ENCODE measurements at regions not wholly inside any gene's neighbourhood (a gene's known extent, or its start where the extent isn't known, plus 50 kb on each side); places are given as distances from the start of the nearest gene placed in this dataset.

- TF ChIP-seq POLR2A (IDR thresholded peaks at IDR 0.05) (no peak), POLR2AphosphoS5 (IDR thresholded peaks at IDR 0.05; ENCODE audit: insufficient read depth in 1 of 2, low read depth in 1 of 2) (no peak), CTCF (IDR thresholded peaks at IDR 0.05) (no peak)
- H3K36me3 ChIP-seq: peaks cover 0 to 15% of the 10 kb centered on the region in 2 donors
- intact Hi-C loops (cut with DNase I): no loop called here
These were observed 344.9 kb upstream of the TPM1 start for GRCh38 chr15:62697636-62698035.

GRCh38 chr15:62698646-62699045 is 343.9 kb upstream of the TPM1 start:
- Histone ChIP-seq H3K36me3 (peaks cover 0 to 17% of the 10 kb centered on the region in 2 donors), H3K4me1 (no peaks in the 10 kb centered on the region), H3K27me3 (no peaks in the 10 kb centered on the region), H3K9me3 (no peaks in the 10 kb centered on the region), H3K27ac (no peak overlapping the region), H3K4me3 (no peak overlapping the region)
- DNase-seq (ENCODE audit: extremely low spot score in 2 of 2): no peak
- intact Hi-C loops (cut with DNase I): no loop called here
- no peak for TF ChIP-seq POLR2AphosphoS5 (IDR thresholded peaks at IDR 0.05; ENCODE audit: insufficient read depth in 1 of 2, low read depth in 1 of 2)
- no peak for TF ChIP-seq POLR2A (IDR thresholded peaks at IDR 0.05)
- TF ChIP-seq CTCF (IDR thresholded peaks at IDR 0.05): no peak

More at GRCh38 chr15:62697636-62698035, 344.9 kb upstream of the TPM1 start:
- H3K27me3 ChIP-seq: no peaks in the 10 kb centered on the region
- no peak overlapping the region for H3K4me3 ChIP-seq
- no peak overlapping the region for H3K27ac ChIP-seq
- no peaks in the 10 kb centered on the region for H3K9me3 ChIP-seq
- no peak for DNase-seq (ENCODE audit: extremely low spot score in 2 of 2)
- H3K4me1 ChIP-seq: no peaks in the 10 kb centered on the region

- no peaks in the 10 kb centered on the region for H3K27me3 ChIP-seq
- intact Hi-C loops (cut with DNase I): no loop called here
- no peak overlapping the region for H3K27ac ChIP-seq
- no peak overlapping the region for H3K4me3 ChIP-seq
- no peaks in the 10 kb centered on the region for H3K4me1 ChIP-seq
- peaks cover 0 to 12% of the 10 kb centered on the region in 2 donors for H3K36me3 ChIP-seq
- no peak for TF ChIP-seq CTCF (IDR thresholded peaks at IDR 0.05)
- no peaks in the 10 kb centered on the region for H3K9me3 ChIP-seq
- DNase-seq (ENCODE audit: extremely low spot score in 2 of 2): no peak
These were observed 336.2 kb upstream of the TPM1 start for GRCh38 chr15:62706317-62706716.

- Histone ChIP-seq H3K4me1 (no peaks in the 10 kb centered on the region), H3K36me3 (peaks cover 0 to 8% of the 10 kb centered on the region in 2 donors), H3K9me3 (no peaks in the 10 kb centered on the region), H3K27me3 (no peaks in the 10 kb centered on the region), H3K27ac (no peak overlapping the region), H3K4me3 (no peak overlapping the region)
- intact Hi-C loops (cut with DNase I): no loop called here
- no peak for TF ChIP-seq CTCF (IDR thresholded peaks at IDR 0.05)
- TF ChIP-seq POLR2A (IDR thresholded peaks at IDR 0.05): no peak
- TF ChIP-seq POLR2AphosphoS5 (IDR thresholded peaks at IDR 0.05; ENCODE audit: insufficient read depth in 1 of 2, low read depth in 1 of 2): no peak
- no peak for DNase-seq (ENCODE audit: extremely low spot score in 2 of 2)
These were observed 334.1 kb upstream of the TPM1 start for GRCh38 chr15:62708470-62708869.

- peaks cover 0 to 5% of the 10 kb centered on the region in 2 donors for H3K36me3 ChIP-seq
- intact Hi-C loops (cut with DNase I): no loop called here
These were observed 333.3 kb upstream of the TPM1 start for GRCh38 chr15:62709261-62709660.

More at GRCh38 chr15:62709261-62709660, 333.3 kb upstream of the TPM1 start:
- H3K4me3 ChIP-seq: no peak overlapping the region
- H3K9me3 ChIP-seq: no peaks in the 10 kb centered on the region
- H3K4me1 ChIP-seq: no peaks in the 10 kb centered on the region
- H3K27me3 ChIP-seq: no peaks in the 10 kb centered on the region
- DNase-seq (ENCODE audit: extremely low spot score in 2 of 2): no peak
- H3K27ac ChIP-seq: no peak overlapping the region
- TF ChIP-seq POLR2AphosphoS5 (IDR thresholded peaks at IDR 0.05; ENCODE audit: insufficient read depth in 1 of 2, low read depth in 1 of 2) (no peak), POLR2A (IDR thresholded peaks at IDR 0.05) (no peak), CTCF (IDR thresholded peaks at IDR 0.05) (no peak)
